ENCODE measurements at regions not wholly inside any gene's neighbourhood (a gene's known extent, or its start where the extent isn't known, plus 50 kb on each side); places are given as distances from the start of the nearest gene placed in this dataset.

DNA sequence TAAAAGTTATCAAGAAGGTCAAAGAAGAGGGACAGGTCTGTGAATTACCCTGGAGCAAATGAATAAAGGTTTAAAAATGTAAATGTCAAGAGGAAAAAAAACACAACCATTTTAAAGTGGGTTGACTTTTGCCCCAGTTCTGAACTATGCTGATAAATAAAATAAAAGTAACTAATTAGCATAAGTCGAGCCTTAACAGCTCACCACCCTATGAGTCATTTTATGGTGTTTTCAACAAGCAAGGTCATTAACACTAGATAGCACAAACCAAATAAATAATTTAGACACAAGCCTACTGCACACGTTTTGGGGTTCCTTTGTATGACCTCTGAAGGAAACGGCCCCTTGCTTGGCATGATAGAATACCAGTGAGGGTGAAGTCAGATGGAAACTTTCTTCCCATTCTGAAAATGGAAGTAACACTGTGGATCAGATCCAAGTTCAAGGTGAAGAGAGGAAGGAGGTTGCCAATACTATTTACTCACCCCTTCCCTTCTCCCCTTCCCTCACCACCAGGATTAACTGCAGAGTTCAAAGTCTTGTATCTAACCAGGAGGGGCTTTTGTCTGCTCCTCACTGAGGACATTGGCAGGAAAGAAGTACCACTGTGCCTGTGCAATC, 380.0 kb upstream of the ACVR2A start:
- TF ChIP-seq, protein P1, sequence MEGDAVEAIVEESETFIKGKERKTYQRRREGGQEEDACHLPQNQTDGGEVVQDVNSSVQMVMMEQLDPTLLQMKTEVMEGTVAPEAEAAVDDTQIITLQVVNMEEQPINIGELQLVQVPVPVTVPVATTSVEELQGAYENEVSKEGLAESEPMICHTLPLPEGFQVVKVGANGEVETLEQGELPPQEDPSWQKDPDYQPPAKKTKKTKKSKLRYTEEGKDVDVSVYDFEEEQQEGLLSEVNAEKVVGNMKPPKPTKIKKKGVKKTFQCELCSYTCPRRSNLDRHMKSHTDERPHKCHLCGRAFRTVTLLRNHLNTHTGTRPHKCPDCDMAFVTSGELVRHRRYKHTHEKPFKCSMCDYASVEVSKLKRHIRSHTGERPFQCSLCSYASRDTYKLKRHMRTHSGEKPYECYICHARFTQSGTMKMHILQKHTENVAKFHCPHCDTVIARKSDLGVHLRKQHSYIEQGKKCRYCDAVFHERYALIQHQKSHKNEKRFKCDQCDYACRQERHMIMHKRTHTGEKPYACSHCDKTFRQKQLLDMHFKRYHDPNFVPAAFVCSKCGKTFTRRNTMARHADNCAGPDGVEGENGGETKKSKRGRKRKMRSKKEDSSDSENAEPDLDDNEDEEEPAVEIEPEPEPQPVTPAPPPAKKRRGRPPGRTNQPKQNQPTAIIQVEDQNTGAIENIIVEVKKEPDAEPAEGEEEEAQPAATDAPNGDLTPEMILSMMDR (IDR thresholded peaks at IDR 0.05), result no peak
- no peak for TF ChIP-seq SIN3A (IDR thresholded peaks at IDR 0.05; ENCODE audit: borderline replicate concordance, insufficient read depth, low read depth, low read length)
